NCI-H187 (cell line): ENCODE measurements at regions not wholly inside any gene's neighbourhood (a gene's known extent, or its start where the extent isn't known, plus 50 kb on each side); places are given as distances from the start of the nearest gene placed in this dataset.

Experiments used
- DNase-seq, 2 experiments: peaks; one replicate each; lab custom pipeline; 2025; lab: John Stamatoyannopoulos, UW

DNA sequence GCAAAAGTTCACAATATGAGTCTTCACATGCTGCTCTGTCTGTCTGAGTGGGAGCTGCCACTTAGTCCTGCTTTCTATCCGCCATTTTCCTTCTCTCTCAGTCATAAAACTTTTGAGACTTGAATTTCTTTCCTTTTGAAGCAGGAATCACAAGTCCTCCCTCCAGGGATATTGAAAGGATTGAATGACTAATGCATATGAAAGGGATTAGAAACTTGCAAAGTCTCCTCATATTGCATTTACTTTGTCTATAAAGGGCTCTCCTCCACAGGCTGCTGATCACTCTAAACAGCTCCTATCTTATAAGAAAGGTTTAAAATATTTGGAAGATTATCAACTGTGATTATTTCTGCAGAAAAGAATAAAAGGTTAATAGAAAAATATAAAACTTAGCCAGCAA is 879.1 kb downstream of the ARAP2 start:
- DNase-seq: no peak

DNA sequence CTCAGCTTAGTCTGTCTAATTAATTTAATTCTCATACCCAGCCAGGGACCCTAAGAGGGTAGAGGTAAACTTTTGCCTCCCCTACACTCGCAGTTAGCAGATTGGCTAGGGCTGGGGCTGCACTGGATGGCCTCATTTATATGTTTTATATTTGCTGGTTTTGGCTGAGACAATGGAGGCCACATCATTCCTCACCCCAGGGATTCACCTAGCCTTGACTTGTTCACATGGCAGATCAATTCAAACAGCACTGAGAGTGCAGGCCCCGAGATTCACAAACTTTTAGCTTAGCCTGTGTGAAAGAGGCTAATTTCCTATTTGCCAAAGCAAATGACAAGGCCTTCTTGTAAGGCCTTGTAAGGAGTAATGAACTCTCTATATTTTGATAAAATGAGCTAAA is 844.4 kb downstream of the ARAP2 start:
- DNase-seq: no peak

DNA sequence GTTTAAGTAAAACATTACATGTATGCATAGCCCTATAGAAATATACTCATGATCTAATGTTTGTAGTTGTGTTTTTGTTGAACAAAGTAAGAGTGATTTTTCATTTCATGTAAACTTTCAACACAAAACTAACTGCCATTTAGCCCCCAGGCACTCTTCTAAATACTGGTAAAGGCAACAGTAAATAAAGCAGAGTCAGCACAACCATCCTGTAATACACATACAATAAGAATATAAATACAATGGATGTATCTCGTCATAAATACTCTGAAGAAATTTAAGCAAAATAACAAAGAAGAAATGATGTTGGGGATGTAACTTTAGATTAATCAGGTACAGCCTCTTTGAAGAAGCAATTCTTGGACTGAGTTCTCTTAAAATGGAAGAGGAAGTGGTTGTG is 821.2 kb downstream of the ARAP2 start:
- no peak for DNase-seq

DNA sequence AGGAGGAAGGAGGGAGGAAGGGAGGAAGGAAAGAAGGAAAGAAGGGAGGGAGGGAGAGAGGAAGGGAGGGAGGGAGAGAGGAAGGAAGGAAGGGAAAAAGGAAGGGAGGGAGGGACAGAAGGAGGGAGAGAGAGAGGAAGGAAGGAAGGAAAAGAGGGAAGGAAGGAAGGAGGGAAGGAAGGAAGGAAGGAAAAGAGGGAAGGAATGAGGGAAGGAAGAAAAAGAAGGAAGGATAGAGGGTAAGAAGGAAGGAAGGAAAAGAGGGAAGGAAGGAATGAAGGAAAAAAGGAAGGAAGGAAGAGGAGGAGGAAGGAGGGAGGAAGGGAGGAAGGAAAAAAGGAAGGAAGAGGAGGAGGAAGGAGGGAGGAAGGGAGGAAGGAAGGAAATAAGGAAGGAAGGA is 796.8 kb downstream of the ARAP2 start:
- no peak for DNase-seq

DNA sequence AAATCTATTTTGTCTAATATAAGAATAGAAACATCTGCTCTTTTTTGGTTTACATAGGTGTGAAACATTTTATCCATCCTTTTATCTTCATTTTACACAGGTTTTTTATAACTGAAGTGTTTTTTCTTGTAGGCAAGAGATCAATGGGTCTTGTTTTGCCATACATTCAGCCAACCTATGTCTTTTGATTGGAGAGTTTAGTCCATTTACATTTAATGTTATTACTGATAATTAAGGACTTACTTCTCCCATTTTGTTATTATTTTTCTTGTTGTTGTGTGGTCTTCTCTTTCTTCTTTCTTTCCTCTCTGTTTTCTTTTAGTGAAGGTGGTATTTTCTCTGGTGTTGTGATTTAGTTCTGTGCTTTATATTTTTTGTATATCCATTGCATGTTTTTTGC is 785.3 kb downstream of the ARAP2 start:
- DNase-seq: no peak

DNA sequence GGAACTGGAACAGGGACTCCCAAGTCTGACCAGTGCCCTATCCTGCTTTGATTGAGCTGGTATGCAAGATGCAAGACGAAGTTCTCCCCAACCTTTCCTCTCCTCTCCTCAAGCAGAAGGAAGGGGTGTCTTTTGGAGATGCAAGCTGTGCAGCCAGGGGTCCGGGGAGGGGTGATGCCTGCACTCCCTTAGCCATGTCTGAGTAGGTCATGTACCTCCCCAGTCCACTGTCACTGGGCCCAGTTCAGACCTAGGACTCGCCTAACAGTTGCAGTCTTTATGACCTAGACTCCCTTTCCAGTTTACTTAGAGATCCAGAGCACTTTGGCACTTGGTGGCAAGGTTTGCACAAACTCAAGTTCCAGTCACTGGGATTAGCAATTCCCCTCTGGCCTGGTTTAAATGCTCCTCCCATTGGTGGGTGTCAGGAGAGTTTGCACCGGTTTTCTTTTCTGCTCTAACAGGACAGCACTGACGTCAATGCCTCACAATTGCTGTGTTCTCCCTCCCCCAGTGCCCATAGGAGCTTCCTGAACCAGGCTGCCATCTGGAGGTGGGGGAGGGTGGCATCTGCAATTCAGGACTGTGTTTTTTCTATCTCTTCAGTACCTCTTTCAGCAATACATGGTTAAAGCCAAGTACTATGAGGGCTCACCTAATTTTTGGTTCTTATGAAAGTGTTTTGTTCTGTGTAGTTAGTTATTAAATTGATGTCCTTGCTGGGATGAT is 782.2 kb downstream of the ARAP2 start:
- no peak for DNase-seq

DNA sequence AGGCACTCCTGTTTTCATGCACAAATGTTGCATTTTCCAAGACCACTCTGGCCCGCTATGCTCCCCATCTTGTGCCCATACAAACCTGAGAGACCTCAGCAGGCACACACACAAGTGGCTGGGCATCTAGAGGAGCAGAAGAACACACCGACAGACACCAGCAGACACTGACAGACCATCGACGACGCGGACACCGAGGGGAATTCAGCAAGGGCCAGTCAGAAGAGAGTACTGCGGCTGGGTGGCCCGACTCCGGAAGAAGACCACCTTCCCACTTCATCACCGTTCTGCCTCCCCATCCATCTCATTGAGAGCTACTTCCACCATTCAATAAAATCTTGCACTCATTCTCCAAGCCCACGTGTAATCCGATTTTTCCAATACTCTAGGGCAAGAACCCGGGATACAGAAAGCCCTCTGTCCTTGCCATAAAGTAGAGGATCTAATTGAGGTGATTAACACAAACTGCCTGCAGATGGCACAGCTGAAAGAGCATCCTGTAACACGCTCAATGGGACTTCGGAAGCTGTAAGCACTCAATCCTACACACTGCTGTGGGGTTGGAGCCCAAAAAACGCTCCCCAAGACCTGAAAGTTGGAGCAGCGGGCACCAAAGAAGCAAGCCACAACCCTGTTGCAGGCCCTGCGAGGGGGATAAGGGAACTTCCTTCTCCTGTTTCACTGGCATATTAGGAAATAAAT is 780.9 kb downstream of the ARAP2 start:
- no peak for DNase-seq

DNA sequence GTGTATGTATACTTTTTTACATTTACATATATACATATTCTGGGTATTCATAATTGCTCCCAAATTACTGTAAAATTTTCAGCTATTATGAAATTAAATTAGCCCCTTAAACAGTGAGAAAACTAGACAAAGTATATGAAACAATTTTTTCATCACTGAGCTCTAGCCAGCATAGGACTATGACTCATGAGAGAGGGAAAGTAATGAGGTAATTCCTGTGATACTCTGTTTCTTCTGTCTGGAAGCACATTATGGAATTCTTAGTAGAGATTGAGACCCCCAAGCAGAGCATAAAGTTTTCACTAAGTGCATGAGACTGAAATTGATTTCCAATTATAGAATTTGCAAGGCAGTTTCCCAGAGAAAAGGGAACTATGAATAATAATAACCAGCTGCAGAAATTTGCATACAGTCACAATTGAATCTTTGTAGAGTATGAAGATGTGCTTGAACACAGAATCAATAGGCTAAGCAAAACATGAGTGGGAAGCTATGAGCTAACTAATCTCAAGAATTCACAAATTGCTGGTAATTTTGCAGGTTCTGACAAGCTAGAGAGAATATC is 779.3 kb downstream of the ARAP2 start:
- no peak for DNase-seq

DNA sequence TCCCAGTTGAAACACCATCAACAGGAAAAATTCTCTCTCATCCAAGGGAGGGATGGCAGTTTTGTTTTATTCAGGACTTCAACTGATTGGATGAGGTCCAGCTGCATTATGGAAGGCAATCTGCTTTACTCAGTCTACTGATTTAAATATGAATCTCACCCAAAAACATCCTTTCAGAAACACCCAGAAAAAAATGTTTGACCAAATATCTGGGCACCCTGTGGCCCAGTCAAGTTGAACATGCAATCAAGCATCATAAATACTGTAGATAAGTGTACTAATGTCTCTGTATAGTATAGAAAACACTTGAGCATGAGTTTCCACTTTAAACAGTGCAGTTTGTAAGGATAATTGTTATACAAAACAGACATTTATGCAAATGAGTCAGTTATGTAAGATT is 753.2 kb downstream of the ARAP2 start:
- no peak for DNase-seq

DNA sequence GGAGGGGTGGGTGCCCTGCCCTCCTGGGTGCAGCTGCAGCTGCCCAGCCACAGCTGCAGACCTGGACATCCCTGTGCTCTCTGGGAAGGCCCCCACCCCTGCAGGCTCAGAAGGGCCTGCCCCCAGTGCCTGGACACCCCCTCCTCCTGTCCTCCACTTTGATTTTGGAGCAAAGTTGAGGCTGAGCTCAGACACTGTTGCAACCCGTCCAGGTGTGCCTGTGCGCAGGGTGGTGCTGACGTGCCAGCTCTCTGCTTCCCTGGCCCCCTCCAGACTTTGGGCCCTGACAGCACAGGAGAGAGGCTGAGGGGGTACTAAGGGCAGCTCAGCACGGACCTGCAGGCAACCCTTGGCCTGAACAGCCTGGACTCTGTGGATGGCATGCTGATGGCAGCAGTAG is 750.3 kb downstream of the ARAP2 start:
- DNase-seq: no peak

DNA sequence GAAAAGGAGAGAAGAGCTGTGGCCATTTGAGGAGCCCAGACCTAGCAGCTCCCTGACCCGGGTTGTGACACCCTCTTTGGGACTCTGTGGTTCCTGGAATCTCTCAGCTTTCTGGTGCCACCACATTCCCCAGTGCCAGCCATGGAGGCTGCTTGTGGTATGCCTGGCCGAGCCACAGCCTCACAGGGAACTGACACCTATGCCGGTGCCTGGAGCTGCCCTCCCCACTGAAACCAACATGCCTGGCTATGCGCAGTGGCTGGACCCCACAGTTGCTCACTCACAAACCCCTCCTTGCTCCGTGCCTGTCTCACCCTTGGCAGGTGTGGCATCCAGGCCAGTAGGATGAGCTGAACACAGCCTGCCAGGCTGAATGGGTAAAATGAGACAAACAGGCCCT is 749.4 kb downstream of the ARAP2 start:
- DNase-seq: no peak

DNA sequence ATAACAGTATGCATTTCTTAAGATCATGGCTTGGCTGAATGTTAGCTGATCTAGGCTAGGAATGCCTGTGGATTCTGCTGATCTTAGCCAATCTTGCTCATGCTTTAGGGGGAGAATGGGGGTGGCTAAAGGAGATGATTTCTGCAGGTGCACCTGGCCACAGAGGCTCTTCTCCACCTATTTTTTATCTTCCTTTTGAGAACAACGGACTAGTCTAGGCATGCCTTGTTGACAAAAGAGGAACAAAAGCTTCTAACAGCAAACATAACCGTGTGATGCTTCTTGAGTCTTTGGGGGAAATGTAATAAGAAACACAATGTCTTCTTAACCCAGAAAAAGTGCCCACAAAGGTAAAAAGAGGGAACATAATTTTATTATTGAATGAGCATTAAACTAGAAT is 743.5 kb downstream of the ARAP2 start:
- peak; percentile 43 to 47 for DNase-seq

DNA sequence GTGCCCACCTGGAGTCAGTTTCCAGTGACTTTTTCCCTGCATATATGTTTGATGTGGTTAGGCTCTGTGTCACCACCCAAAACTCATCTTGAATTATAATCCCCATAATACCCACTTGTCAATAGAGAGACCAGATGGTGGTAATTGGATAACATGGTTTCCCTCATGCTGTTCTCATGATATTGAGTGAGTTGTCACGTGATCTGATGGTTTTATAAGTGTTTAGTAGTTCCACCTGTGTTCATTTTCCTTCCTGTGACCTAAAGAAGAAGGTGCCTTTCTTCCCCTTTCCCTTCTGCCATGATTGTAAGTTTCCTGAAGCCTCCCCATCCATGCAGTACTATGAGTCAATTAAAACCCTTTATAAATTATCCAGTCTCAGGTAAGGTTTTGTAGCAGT is 740.9 kb downstream of the ARAP2 start:
- DNase-seq: no peak

DNA sequence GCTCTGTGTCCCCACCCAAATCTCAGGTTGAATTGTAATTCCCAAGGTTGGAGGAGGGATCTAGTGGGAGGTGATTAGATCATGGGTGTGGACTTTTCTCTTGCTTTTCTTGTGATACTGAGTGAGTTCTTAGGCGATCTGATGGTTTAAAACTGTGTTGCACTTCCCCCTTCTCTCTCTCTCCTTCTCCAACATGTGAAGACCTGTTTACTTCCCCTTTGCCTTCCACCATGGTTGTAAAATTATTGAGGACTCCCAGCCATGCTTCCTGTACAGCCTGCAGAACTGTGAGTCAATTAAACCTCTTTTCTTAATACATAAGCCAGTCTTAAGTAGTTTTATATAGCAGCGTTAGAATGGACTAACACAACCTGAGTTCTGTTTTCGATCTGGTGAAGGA is 738.2 kb downstream of the ARAP2 start:
- DNase-seq: no peak

DNA sequence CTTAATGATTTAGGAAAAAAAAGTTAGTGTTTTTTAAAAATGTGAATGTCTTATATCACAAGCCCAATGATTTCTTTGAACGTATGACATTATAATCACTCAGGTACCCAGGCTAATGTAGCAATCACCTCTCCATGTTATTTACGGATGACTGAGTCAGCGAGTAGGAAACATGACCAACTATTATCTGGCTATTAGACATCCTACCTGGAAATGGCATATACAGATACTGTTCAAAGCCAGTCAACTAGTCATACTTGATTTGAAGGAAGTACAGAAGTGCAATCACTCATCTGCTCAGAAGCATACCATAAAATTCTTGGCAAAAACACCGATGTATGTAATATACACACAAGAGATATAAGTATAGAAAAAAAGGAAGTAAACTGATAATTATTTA is 732.5 kb downstream of the ARAP2 start:
- no peak for DNase-seq

DNA sequence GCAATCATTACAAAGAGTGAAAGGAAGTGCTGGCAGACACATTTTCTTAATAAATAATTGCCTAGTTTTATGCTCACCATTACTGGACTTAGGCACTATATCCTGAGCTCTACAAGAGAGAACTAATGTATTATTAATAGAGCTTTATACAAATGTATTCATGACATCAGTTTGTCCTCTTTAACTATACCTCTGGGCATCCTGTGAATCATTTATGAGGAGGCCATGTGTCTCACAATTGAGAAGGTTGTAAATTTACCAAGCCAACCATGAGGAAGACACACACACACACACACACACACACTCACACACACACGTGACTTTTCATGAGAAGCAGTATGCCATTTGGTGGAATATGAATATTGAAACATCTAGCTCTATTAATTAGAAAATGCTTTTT is 728.2 kb downstream of the ARAP2 start:
- DNase-seq: no peak

DNA sequence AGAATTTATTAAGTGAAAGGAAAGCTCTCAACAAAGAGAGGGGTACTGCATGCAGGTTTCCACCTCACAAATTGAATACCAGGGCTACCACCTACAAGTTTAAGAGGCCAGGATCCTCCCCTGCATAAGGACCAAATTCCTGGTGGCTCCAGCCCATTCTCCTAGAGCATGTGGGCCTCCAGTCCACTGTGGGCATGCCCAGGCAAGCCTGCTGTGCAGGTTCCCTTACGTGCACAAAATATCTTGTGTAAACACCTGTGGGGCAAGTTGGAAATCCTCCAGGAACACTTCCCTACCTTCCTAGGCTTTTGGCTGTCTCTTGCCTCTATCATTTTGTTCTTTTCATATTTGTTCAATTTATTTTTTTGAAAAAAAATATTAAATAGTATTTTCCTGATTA is 724.3 kb downstream of the ARAP2 start:
- no peak for DNase-seq

DNA sequence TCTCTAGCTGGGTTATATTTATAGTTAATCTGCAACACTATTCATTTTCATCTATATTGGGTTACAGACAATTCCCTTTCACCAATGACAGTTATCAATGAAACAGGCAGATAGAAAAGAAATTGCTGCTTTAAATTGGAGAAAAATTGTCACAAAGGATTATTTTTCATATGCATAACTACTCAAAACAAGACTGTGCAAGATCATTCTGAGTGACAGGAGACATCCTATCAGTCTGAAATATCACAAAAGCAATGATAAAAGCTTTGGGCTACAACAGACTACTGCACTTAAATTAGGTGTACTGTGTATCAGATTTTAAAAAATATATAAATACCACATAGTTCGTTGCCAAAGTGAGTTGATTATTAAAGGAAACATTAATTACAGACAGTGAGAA is 722.6 kb downstream of the ARAP2 start:
- no peak for DNase-seq

DNA sequence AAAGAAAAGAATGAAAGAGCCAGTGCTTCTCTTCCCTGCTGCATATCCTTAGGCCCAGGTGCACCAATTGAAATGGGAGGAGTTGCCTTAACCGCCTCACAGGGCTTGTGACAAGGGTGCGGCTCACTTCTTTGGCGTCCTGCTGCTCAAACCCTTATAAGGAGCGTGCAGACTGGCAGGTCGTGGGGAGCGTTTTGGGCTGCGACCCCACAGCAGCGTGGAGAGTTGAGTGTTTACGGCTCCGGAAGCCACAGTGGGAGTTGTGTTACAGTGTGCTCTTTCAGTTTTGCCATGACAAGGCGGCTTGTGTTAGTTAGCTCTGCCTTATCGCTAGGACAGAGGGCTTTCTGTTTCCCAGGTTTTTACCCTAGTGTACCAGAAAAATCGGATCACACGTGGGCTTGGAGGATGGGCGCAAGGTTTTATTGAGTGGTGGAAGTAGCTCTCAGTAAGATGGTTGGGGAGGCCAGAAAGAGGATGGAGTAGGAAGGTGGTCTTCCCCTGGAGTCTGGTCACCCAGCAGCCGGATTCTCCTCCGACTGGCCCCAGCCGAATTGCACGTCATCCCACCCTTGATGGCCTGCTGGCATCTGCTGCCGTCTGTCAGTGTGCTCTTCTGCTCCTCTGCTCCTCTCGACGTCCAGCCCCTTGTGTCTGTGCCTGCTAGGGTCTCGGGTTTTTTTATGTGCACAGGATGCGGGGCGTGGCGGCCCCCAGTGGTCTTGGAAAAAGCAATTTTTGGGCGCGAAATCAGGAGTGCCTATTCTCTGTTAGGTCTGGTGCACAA is 718.9 kb downstream of the ARAP2 start:
- peak; percentile 51 to 74 for DNase-seq

DNA sequence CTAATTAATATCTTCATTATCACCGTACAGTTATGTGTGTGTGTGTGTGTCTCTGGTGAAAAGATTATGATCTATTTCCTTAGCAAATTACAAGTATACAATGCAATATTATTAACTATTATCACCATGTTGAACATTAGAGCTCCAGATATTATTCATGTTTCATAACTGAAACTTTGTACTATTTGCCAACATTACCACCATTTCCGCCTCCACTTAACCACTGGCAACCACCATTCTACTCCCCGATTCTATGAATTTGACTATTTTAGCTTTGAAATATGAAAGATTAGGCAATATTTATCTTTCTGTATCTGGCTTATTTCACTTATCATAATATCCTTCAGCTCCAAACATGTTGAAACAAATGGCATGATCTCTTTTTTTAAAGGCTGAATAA is 717.9 kb downstream of the ARAP2 start:
- no peak for DNase-seq

DNA sequence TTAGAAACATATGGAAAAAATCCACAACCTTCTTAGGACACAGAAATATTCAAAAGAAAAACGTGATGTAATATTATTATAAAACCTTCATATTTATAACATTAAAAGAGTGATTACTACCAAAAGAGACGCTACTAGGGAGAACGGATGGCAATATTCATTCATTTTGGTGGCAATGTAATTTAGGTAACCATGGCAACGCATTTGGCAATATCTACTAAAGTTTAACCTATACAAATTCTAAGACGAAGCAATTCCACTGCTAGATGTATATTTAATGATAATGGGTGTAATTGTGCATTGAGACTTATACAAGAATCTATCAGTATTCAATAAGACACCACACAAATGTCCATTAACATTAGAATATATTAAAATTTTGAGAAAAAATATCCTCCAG is 709.4 kb downstream of the ARAP2 start:
- no peak for DNase-seq

DNA sequence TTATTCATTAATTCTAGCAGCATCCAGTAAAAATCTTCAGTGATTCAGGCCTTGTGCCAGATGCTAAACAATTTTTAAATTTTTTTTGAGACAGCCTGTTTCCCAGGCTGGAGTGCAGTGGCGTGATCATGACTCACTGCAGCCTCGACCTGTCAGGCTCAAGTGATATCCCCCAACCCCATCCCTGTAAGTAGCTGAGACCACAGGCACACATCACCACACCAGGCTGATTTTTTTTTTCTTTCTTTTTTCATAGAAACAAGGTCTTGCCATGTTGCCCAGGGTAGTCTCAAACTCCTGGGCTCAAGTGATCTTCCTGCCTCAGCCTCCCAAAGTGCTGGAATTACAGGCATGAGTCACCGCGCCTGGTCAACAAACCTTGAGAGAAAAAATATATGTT is 705.5 kb downstream of the ARAP2 start:
- no peak for DNase-seq
